Body of pancreas (tissue), 4 donors: ENCODE measurements at regions not wholly inside any gene's neighbourhood (a gene's known extent, or its start where the extent isn't known, plus 50 kb on each side); places are given as distances from the start of the nearest gene placed in this dataset.

Experiments used
- ATAC-seq: fragments of 150-250 bp; one replicate; pipeline ENCODE4 v1.9.1; 2016
- DNase-seq, 4 donors: peaks; one replicate each; pipeline ENCODE4 v3.0.0-alpha.2; 2019
- H3K27ac ChIP-seq, 4 donors: fragments of 200-600 bp; sonication (generic); 1 replicate in 3 of 4; 2 replicates in 1 of 4; pipeline versions ENCODE4 v1.5.1 to v1.6.1; 2016 to 2019; ENCODE audit warnings: mild to moderate bottlenecking in 1 of 4, mixed read lengths in 1 of 4, moderate library complexity in 1 of 4
- H3K27me3 ChIP-seq, 2 donors: fragments of 200-600 bp; sonication (generic); one replicate each; pipeline ENCODE4 v1.6.0; 2016; ENCODE audit warnings: mild to moderate bottlenecking in 1 of 2
- H3K36me3 ChIP-seq, 2 donors: fragments of 200-600 bp; sonication (generic); replicated peaks in 1 of 2; 2 replicates each; pipeline ENCODE4 v1.5.1; 2016; ENCODE audit warnings: low read depth in 2 of 2; ENCODE audit not compliant: insufficient read depth in 1 of 2
- H3K4me1 ChIP-seq: fragments of 200-600 bp; sonication (generic); one replicate; pipeline ENCODE4 v1.6.0; 2016
- H3K4me3 ChIP-seq, 2 donors: fragments of 200-600 bp; sonication (generic); 1 replicate in 1 of 2; 2 replicates in 1 of 2; pipeline ENCODE4 v1.5.1; 2016 to 2019
- H3K9me3 ChIP-seq, 3 donors: fragments of 200-600 bp; sonication (generic); 1 replicate in 2 of 3; 2 replicates in 1 of 3; pipeline ENCODE4 v1.5.1; 2016
- POLR2A ChIP-seq, 3 donors: fragments of 450-650 bp; IDR thresholded peaks; one replicate each; pipeline ENCODE4 v1.6.1; 2016; ENCODE audit warnings: antibody characterized with exemption in 3 of 3, mild to moderate bottlenecking in 2 of 3
- WGBS, 2 donors: methylation state at CpG; one replicate each; pipeline ENCODE4 v1.1.5; 2017; 5-methylcytosine and 5-hydroxymethylcytosine counted together
- intact Hi-C: fragments of 100-400 bp; cut with DNase I; formaldehyde crosslinking; loops from one replicate; pipeline ENCODE4 v1.15.1; 2023
- TF ChIP-seq, protein P1 (sequence below), 7 experiments: fragments of 450-650 bp in 4 of 7; fragments of 200-600 bp in 3 of 7; sonication (generic) in 3 of 7; IDR thresholded peaks; one replicate each; pipeline ENCODE4 v1.5.1; 2016 to 2019; ENCODE audit warnings: antibody characterized with exemption in 7 of 7

DNA sequence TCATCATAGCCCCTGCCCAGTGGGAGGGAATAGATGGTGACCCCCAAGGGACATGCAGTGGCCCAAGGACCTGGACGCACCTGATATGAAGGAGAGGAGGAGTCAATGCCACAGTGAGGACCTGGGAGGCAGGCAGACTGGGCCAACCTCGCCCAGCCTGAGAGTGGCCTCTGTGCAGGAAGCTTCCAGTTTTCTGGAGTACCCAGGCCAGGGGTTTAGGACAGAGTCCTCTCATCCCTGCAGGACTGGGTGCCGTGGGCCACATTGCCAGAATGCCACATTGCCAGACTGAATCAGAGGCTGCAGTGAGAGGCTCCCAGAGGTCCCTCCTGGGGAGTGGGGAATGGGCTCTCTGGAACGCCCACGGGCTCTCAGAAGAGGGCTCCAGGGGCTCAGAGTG is 82.9 kb upstream of the VSTM2B start:
- no peaks in the 10 kb centered on the region for H3K27me3 ChIP-seq
- H3K36me3 ChIP-seq: no peaks in the 10 kb centered on the region
- WGBS, 2 donors: 46 to 54% methylated on average over 2 to 5 of the region's 5 CpGs
- no peak for ATAC-seq
- intact Hi-C loops: no loop called here
- H3K27ac ChIP-seq: no peak overlapping the region
- H3K4me1 ChIP-seq: no peaks in the 10 kb centered on the region
- no peak for DNase-seq
- H3K9me3 ChIP-seq: no peaks in the 10 kb centered on the region
- H3K4me3 ChIP-seq: no peak overlapping the region
- TF ChIP-seq, protein P1, sequence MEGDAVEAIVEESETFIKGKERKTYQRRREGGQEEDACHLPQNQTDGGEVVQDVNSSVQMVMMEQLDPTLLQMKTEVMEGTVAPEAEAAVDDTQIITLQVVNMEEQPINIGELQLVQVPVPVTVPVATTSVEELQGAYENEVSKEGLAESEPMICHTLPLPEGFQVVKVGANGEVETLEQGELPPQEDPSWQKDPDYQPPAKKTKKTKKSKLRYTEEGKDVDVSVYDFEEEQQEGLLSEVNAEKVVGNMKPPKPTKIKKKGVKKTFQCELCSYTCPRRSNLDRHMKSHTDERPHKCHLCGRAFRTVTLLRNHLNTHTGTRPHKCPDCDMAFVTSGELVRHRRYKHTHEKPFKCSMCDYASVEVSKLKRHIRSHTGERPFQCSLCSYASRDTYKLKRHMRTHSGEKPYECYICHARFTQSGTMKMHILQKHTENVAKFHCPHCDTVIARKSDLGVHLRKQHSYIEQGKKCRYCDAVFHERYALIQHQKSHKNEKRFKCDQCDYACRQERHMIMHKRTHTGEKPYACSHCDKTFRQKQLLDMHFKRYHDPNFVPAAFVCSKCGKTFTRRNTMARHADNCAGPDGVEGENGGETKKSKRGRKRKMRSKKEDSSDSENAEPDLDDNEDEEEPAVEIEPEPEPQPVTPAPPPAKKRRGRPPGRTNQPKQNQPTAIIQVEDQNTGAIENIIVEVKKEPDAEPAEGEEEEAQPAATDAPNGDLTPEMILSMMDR (IDR thresholded peaks at IDR 0.05): no peak
- no peak for TF ChIP-seq POLR2A (IDR thresholded peaks at IDR 0.05)

DNA sequence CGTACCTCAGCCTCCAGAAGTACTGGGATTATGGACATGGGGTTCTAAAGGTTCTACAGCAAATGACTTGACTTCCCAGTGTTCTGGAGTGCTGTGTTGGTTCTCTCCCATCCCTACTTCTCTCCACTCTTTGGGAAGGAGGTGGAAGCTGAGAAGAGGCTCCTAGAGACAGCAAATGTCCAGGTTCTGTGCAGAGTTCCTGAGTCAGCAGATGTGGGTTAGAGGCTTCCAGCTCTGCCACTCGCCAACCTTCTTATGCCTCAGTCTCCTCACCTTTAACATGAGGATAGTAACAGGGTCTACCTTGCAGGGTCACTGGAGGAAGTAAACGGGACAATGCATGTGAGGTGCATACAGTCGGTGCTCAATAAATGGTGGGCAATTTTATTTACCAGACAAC is 80.5 kb upstream of the VSTM2B start:
- DNase-seq: no peak
- H3K27me3 ChIP-seq: no peaks in the 10 kb centered on the region
- no peak for ATAC-seq
- 41 to 49% methylated on average over 4 of the region's 4 CpGs for WGBS, 2 donors
- H3K36me3 ChIP-seq: no peaks in the 10 kb centered on the region
- H3K27ac ChIP-seq: no peak overlapping the region
- no peak for TF ChIP-seq POLR2A (IDR thresholded peaks at IDR 0.05)
- TF ChIP-seq, protein P1 (IDR thresholded peaks at IDR 0.05): no peak
- H3K4me3 ChIP-seq: no peak overlapping the region
- intact Hi-C loops: no loop called here
- no peaks in the 10 kb centered on the region for H3K9me3 ChIP-seq
- H3K4me1 ChIP-seq: no peaks in the 10 kb centered on the region

DNA sequence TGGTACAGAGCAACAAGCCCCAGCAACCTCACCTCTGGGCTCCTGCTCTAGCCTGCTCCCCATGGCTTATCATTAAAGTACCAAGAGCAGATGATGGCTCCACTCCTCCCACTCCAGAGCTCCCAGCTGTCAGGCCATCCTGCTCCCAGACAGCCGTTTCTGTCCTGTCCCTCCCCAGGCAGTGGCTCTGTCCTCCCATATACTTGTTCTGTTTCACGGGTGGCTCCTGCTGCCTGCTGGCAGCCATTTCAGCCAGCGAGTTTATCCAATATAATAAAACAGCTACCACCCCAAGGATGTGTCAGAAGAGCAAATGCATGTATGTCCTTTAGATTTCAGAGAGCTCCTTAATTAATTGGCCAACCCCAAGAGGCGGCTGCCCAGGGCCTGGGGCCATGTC is 79.4 kb upstream of the VSTM2B start:
- Histone ChIP-seq H3K36me3 (no peaks in the 10 kb centered on the region), H3K4me3 (no peak overlapping the region), H3K9me3 (no peaks in the 10 kb centered on the region), H3K4me1 (no peaks in the 10 kb centered on the region), H3K27me3 (no peaks in the 10 kb centered on the region), H3K27ac (no peak overlapping the region)
- TF ChIP-seq, protein P1 (IDR thresholded peaks at IDR 0.05): no peak
- no peak for TF ChIP-seq POLR2A (IDR thresholded peaks at IDR 0.05)
- intact Hi-C loops: no loop called here
- 35 to 43% methylated on average over 3 to 4 of the region's 4 CpGs for WGBS, 2 donors
- DNase-seq (no peak), ATAC-seq (no peak)

DNA sequence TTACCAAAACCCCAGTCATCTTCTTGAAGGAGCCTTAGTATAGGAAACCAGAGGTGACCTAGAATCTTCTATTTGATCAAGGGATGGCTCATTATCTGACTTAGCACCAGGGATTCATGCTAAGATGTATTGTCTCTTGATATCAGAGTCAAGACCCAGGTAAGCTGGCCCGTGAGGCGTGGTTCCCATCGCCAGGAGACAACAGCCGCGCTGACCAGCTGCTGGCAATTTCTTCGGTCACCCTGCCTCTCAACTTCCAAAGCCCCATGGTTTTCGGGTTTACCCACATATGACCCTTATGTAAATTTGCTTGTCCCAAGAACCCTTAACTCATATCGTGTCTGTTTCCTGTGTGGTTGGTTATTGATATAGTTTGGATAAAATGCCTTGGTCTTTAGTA is 77.7 kb upstream of the VSTM2B start:
- H3K36me3 ChIP-seq: no peaks in the 10 kb centered on the region
- no peak for TF ChIP-seq POLR2A (IDR thresholded peaks at IDR 0.05)
- TF ChIP-seq, protein P1 (IDR thresholded peaks at IDR 0.05): no peak
- no peaks in the 10 kb centered on the region for H3K4me1 ChIP-seq
- H3K9me3 ChIP-seq: peaks cover 0 to 6% (median 0%) of the 10 kb centered on the region in 3 donors
- no peak overlapping the region for H3K27ac ChIP-seq
- no peak for ATAC-seq
- WGBS, 2 donors: 68 to 82% methylated on average over 8 of the region's 8 CpGs
- no peak overlapping the region for H3K4me3 ChIP-seq
- intact Hi-C loops: no loop called here
- H3K27me3 ChIP-seq: no peaks in the 10 kb centered on the region
- no peak for DNase-seq

DNA sequence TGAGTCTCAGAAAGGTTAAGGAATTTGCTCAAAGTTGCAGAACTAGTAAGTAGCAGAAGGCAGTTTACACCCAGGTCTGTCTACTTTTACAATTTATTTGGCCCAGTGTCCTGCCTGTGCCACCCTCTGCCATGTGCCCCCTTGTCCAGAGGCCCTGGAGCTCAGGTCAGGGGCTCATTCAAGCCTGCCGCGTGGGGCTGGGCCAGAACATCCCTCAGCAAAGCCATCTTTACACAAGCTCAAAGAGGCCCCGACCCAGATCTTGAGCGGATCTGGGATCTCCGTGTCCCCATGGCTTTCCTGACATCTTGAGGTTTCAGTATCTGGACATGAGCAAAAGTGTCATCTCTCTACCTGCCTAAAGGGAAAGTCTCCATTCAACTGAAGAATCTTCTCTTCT is 76.4 kb upstream of the VSTM2B start:
- intact Hi-C loops: no loop called here
- 64 to 75% methylated on average over 5 of the region's 5 CpGs for WGBS, 2 donors
- H3K4me1 ChIP-seq: no peaks in the 10 kb centered on the region
- H3K27me3 ChIP-seq: no peaks in the 10 kb centered on the region
- H3K36me3 ChIP-seq: no peaks in the 10 kb centered on the region
- no peak for ATAC-seq
- TF ChIP-seq POLR2A (IDR thresholded peaks at IDR 0.05): no peak
- TF ChIP-seq, protein P1 (IDR thresholded peaks at IDR 0.05): no peak
- DNase-seq: no peak
- H3K4me3 ChIP-seq: no peak overlapping the region
- H3K9me3 ChIP-seq: peaks cover 0 to 6% (median 0%) of the 10 kb centered on the region in 3 donors
- H3K27ac ChIP-seq: no peak overlapping the region
